ENCODE measurements at regions not wholly inside any gene's neighbourhood (a gene's known extent, or its start where the extent isn't known, plus 50 kb on each side); places are given as distances from the start of the nearest gene placed in this dataset.

DNA sequence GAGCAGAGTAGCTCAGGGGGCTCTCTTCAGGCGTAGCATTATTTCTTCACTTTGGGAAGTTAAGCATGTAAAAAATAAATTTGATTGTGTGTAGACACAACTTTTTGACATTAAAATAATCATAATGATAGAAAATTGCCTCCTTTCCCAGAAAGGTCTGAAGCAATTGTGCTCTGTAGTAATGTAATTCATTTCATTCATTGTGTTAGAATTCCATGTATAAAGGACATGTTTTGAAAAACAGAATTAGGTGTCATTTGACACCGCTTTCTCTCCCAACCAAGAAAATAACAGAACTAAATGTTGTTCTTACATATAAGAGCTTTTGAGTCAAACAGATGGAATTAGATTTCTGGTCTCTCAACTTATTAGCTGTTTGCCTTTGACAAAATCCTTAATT lies 1064.2 kb upstream of the FAM98A start:
- no peak for DNase-seq

DNA sequence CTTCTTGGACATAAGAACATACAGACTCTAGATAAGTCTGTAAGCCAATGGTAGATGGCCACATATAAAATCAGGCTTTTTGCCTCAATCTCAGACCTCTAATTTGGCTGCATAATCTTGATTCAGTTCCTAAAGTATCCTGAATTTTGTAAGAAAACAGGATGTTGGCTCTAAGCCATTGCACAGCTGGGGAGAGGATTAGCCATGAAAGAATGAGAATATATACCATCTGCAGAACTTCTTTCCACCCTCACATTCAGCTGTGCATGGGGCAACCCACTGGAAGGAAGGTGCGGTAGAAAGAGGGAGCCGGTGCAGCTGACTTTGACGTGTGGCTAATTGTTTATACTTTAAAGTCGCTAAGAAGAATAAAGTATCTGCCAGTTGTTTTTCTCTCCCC lies 1061.6 kb upstream of the FAM98A start:
- DNase-seq = no peak

DNA sequence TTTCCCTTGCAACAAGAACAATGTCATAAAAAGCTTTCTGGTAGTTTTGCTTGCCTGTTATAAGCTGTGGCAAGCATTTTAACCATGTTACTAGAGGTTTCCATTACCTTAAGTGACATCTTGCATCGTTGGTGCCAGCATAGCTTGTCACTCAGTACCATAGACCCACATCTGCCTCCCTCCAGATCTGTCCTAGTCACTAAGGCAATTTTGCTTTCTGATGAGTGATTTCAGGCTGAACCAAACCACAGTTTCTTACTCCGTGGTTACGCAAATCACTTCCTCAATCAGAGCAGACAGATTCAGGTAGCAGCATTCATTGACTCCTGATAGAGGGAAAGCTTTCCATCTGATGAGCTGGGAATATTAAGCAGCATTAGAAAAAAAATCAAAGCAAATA lies 1057.5 kb upstream of the FAM98A start:
- DNase-seq = no peak

DNA sequence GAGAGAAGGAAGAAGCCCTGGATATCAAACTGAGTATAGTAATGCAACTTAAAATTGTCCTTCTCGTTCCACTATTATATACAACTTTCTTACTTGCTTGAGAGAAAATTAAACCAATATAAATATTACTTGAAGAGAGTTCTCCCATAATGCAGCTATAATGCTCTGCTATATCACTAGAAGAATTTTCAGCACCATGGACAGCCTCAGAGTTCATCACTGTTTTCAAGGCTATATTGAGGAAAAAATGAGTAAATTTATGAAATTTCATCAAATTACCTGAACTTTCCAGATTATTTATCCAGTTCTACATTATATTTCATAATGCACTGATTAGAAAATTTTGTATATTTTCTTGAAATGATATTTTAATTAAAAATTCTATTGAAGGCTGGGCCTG lies 1053.5 kb upstream of the FAM98A start:
- DNase-seq = peak; percentile 3

DNA sequence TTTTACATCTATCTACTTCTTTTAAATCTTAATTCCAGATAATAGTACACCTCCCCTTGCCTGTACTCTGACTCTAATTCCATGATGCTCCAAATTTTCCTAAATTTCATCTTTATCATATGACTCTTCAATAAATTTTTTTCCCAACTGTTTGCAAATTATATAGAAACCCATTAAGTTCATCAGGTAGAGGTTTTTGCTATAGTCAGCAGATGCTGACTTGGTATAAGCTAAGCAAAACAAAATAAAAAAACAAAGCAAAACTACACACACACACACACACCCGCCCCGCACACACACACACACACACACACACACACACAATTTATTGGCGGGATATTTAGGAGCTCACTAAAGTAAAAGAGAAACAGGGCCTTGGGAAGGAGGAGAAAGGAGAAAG lies 1047.8 kb upstream of the FAM98A start:
- DNase-seq = no peak

DNA sequence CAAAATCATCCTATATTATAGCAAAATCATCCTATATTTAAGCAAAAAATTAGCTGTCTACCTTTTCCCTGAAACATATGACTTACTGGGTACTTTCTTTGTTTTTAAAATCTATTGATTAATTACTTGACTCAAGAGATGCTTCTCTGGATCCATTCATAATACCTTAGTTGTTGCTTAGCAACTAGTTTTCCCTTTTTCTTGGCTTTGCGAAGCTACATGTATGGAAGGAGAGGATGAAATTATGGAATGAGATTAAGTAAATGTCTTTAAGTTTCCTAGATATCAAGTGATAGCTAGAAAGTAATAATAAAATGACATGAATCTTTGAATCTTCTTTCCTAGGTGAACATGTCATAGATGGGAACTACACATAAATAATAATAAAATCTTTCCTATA lies 1033.2 kb upstream of the FAM98A start:
- DNase-seq = no peak

DNA sequence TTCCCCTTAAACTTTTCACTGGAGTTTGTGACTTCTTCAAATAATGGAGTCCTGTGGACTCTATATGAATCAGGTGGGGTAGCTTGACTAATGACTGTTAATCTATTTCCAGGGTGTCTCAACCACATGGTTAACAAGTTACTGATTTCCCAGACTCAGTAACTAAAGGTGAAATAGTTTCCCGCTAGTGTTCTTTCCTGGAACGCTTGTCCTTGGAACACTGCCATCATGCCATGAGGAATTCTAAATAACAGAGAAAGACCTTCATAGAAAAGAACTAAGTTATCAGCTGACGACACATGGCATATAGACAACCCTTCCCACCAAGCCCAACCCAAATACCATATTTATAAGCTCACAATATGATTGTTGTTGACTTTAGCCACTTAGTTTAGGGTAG lies 1027.9 kb upstream of the FAM98A start:
- no peak for DNase-seq

DNA sequence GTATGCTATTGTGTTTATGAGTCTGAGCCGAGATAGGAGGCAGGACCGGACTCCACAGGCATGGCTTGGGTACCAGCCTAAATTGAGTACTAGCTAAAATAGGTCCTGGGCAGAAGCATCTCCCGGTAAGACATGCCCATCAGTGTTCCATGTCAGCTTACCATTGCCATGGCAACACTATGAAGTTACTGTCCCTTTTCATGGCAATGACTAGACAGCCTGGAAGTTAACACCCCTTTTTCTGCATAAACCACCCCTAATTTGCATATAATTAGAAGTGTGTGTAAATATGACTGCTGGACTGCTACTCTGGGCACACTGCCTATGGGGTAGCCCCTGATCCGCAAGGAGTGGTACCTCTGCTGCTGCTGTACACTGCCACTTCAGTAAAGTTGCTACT lies 1005.1 kb upstream of the FAM98A start:
- no peak for DNase-seq

DNA sequence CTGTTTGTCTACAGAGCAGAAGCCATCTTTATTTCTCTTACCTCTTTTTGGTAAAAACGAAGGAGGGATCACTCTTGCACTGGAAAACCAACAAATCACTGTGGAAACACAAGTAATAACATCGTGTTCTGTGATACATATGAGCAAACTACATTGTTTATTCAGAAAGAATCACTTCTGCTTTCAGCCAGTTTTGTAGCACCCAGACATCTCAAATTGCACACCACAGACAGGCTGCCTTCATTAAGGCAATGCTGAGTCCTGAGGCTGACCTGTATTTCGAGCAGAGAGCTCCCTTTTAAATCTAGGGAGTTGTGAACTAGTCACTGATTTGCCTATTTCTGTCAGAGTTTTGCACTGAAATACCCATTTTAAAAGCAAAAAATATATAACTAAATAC lies 1003.2 kb upstream of the FAM98A start:
- no peak for DNase-seq

DNA sequence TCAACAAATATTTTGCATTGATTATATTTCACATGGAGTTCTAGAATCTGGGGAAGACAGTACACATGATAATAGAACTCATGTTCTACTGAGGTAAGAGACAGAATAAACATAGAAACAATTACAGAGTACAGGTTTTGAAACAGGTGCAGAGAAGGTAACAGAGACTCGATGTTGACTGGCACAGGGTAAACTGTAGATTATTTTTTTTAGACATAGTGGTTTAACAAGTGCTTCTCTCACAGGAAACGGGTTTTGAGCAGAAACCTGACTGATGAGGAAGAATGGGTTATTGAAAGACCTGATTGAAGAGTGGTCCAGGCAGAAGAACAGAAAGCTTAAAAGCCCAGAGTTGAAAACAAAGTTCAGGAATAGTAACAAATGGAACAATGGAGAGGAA lies 1002.5 kb upstream of the FAM98A start:
- DNase-seq = no peak

DNA sequence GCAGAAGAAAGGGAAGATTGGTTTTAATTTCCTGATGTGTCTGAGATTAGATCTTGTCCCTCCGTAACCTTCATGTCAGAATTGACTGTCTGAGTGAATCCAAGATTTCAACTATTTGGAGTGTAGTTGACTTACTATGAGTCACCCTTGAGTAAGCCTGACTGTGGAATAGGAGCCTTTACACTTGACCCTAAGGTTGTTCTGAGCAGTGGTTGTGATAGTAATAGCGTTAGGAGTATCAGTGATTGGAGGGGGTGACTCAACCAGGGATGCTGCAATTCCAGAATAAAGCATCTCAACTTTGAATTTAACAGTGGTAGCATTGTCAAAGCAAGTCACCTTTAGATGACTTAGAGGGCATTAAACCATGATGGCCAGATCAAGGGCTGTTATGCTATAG lies 979.5 kb upstream of the FAM98A start:
- no peak for DNase-seq

DNA sequence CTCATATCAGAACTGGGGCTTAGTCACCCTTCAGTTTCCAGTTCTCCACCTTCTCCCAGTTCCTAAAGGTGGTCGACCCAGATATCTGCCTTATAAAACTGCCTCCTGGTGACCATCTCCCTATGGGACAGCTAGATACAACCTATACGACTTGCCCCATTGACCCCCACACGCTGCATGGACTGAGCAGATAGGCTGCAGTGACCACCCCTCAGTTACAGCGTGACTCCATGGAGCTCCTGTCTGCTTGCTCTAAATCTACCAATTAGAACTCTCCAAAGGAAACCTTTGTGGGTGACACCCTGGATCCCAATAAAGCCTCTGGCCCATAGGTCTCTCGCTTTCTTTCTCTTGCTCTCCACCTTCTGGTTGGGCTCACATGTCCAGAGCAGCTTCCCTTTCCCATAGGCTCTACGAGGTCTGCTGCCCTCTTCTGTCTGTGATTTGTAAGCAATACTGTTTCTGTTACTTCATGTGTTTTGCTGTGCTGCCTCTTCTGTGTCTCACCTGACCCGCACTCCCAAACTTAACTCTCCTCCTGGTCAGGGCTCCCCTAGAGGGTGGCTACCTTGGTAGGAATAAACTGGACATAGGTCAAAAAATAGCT lies 971.3 kb upstream of the FAM98A start:
- peak; percentile 5 for DNase-seq

DNA sequence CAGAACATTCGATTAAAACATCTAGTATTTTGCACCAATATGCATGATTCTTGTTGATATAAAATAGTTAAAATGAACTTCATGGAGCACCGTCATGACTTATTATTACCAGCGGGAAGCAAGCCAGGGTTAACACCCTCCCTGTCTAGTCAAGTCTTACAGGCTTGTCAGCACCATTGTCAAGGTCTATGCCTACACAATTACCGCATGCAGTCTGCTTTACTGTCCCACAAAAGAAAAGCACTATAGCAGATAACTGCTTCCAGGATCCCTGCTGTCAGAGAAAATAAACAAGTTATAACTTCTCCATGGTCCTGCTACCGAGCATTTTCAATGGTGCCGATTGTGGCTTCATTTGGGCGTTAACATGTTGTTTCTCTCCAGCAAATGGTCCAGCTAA lies 968.0 kb upstream of the FAM98A start:
- DNase-seq = no peak

DNA sequence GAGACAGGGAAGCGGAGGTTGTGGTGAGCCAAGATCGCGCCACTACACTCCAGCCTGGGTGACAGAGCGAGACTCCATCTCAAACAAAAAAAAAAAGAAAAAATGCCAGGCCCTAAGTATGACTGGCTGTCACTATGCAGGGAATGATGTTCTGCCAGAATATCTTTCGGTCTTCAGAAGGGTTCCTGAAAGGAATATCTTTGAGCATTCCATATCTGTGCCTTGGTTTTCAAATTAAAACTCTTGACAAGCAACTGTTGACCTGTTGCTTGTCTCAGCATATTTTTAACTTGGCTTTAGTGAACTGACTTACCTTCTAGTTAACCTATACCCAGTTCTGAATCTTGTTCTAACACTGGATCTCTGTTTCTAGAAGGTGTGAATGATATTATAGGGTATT lies 953.2 kb upstream of the FAM98A start:
- DNase-seq = no peak

DNA sequence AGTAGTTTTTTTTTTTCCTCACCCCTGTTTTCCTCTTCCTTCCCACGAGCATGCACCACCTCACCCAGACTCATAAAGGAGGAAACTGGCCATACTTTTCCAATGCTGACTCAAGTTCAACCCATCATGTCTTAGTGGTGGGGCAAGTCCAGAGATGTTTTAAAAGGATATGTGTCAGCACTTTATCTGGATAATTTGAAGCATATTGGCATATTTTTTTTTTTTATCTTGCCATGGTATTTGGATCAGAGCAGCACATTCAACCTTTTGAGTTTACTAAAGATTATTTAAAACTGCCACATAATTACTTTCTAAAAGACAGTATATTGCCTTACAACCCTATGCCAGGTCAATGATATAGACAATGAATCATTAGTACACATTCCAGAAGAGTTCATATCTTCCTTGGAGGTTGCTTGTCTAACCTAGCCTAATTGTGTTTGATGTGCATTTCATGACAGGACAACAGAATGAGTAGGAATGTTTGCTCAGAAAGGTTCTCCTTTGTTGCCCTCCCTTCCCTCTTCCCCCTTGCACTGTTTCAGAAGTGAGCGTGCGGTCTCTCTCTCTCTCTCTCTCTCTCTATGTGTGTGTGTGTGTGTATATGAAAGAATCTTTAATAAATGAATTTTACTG lies 950.7 kb upstream of the FAM98A start:
- no peak for DNase-seq

DNA sequence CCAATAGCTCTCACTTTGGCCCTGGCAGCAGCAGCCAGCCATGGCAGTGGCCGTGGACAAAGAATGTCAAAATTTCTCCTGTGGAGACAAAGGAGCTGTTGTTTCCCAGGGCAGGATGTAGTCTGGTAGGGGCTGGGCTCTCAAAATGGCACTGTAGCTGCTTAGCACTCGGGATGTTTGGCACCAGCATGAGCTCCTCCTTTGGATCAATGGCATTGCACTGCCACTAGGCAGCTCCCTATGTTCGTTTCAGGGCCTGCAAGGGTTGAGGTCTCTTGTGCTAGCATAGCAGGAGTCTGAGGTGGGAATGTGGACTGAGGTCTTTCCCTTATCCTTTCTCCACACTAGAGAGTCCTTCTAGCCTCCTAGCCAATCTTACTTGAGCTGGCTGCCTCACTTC lies 948.8 kb upstream of the FAM98A start:
- no peak for DNase-seq

DNA sequence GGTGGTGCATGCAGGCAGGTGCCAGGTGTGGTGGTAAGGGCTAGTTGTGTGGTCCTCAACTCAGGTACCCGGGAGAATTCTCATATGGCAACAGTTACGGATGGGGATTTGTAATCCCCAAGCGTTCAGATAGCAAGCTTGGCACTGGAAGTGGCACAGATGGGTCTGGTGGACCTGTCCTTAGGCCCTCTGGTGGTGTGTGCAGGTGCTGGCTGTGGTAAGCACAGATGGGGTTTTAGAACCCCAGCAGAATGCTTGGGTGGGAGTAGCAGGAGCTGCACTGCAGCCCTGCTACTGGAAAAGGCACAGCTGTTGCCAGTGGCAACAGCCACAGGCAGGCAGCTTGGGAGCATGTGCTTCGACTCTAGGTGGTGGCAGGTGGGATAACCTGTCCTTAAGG lies 948.2 kb upstream of the FAM98A start:
- DNase-seq = no peak

DNA sequence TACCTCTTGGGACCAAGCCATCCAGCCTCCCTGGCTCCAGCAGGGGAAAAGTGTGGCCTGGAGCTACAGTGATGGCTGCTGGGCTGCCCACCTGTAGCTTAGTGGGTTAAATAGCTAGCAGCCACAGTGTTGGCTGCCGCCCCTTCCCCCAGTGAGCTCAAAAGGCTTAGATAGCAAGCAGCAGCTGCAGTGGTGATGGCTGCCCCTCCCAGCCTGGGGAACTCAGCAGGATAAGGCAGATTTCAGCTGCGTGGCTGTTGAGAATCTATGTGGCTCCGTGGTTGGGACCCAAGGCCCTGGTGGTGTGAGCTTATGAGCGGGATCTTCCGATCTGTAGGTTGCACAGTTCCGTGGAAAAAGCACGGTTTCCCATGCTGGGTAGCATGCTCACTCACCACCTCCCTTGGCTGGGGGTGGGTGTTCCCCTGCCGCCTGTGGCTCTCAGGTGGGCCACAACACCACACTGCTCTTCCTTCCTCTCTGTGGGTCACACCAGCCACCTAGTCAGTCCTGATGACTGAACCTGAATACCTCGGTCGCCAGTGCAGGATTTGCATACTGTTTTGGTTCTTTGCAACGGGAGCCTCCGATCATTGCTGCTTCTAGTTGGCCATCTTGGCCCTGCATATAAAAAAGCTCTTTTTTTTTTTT lies 946.5 kb upstream of the FAM98A start:
- no peak for DNase-seq

DNA sequence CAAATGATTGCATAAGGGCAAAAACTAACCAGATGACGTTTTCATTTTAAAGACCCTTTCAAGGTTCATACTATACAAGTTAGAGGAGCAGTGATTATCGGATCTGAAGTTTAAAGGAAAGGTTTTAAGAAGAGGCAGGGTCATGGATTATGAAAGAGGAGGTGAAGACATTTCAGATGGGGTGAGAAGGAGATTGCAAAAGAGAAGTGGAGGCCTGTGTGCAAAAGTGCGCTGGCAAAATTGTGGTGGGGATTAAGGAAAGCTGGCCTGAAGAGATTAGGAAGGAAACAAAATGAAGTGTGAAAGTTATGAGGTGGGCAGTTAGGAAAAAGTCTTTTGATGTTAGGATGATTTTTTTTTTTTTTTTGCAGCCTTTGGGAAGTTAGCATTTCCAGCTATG lies 935.7 kb upstream of the FAM98A start:
- DNase-seq = no peak

DNA sequence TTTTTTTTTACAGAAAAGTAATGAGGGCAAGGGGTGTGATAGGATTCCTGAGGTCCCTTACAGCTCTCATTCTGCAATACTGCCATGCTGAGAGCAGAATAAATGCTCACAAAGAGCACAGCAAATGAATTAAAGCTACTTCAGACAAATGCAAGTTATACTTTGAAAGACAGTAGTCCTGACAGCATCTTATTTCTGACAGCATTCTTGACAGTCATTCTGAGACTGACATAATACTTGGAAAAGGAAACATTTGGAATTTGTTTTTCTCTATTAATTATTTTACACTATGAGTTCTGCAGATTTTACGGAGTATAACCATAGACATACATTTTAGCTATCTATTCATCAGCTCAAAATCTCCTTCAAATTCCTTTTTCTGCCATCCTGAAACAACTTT lies 935.2 kb upstream of the FAM98A start:
- no peak for DNase-seq

DNA sequence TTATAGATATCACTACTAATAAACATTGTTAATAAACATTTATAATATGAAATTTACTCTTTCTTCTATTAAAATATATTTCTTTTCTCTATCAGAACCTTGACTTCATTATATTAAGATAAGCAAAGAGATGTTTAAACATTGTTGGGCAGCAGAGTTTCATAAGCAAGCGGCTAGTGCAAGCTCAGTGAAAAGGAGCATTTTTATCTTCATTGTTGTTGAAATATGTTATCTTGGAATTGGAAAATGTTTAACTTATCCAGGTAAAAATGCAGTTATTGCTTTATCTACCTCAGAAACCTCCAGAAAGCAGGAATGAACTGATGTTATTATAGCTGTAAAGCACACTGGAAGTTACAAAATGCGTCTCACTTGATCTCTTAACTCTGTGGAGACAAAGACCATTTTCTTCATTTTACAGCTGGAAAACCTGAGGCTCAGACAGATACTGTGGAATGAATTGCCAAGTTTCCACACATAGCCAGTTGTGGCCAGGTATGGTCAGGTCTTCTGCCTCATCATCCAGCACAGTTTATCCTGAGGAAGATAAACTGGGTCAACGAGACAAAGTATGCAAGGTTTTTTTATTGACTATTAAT lies 934.6 kb upstream of the FAM98A start:
- DNase-seq = no peak

DNA sequence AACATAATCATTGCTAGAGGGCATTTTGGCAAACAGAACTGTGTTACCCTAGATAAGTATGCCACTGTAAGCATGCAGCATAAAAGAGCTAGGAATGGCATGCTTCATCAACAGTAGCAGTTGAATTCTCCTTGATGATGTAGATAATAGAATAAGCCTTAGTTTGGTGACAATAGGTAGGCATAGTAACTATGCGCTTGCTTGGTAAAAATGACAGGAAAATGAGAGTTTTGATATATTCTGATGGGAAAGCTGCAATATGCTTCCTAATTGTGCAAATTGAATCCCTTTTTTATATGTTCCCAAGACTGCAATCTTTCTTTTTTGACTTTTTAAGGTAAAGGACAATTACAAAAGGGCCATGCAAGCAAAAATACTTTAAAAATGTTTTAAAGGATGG lies 930.9 kb upstream of the FAM98A start:
- no peak for DNase-seq

DNA sequence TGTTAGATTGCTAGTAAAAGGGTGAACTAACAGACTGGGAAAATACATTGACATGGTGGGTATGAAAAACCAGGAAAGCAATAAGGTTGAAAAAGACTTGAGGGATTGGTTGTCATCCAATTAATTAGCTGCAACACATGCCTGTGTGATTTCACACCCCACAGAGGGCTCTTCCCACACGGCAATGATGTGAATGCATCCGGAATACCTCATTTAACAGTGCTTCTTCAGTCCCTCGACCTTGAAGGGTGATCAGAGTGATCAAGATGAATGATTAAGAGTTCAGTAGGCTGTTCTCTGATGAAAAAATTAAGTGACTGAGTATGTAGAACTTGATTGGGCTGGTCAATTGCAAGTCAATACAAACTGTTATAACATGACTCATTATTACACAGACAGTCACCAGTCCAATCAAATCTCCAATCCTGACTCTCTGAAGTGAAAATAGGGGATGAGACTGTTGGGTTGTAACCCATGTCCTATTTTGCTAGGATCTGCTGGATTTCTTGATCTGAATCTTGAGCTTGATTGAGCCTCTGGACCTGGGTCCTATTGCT lies 924.9 kb upstream of the FAM98A start:
- DNase-seq = no peak

DNA sequence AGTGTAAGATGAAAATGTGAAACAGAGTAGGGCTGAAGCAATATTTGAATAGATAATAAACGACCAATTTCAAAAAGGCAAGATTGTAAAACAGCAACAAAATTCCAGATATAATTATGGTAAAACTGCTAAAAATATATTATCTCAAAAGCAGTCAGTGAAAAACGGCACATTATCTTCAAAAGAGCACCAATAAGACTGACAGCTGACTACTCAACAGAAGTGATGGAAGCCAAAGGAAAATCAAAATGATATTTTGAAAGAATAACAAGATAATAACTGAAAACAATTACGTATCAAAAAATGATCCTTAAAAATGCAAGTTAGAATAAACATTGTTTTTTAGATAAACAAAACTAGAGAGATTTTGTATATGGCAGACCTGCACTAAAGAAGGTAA lies 920.6 kb upstream of the FAM98A start:
- no peak for DNase-seq
